Calu3 (cell line): ENCODE measurements at regions not wholly inside any gene's neighbourhood (a gene's known extent, or its start where the extent isn't known, plus 50 kb on each side); places are given as distances from the start of the nearest gene placed in this dataset.

Experiments used
- BruUV-seq: library from RNA; stranded (reverse); fragments of 400-500 nt; replicated peaks from 2 replicates; lab custom pipeline; 2021; lab: Mats Ljungman, UMichigan
- CTCF ChIA-PET: fragments of 300-600 bp; sonication (Branson Sonifier 250); formaldehyde crosslinking; loops from one replicate; lab custom pipeline; 2022; ENCODE audit warnings: antibody characterized with exemption; lab: Charles Lee
- DNase-seq: peaks from one replicate; pipeline ENCODE4 v3.0.0; 2022
- H3K27ac Mint-ChIP-seq: one replicate; pipeline ENCODE4 v1.8.0; 2022; ENCODE audit warnings: mixed read lengths; ENCODE audit not compliant: unreplicated experiment
- H3K27me3 Mint-ChIP-seq: one replicate; pipeline ENCODE4 v1.8.0; 2022; ENCODE audit warnings: mixed read lengths; ENCODE audit not compliant: unreplicated experiment
- H3K36me3 Mint-ChIP-seq: one replicate; pipeline ENCODE4 v1.8.0; 2022; ENCODE audit warnings: mild to moderate bottlenecking, moderate library complexity, mixed read lengths; ENCODE audit not compliant: insufficient read depth, unreplicated experiment
- H3K4me1 Mint-ChIP-seq: one replicate; pipeline ENCODE4 v1.8.0; 2022; ENCODE audit warnings: mild to moderate bottlenecking, low read depth, mixed read lengths; ENCODE audit not compliant: unreplicated experiment
- H3K4me3 Mint-ChIP-seq: one replicate; pipeline ENCODE4 v1.8.0; 2022; ENCODE audit warnings: mild to moderate bottlenecking, low read depth, moderate library complexity, mixed read lengths; ENCODE audit not compliant: unreplicated experiment
- H3K9me3 Mint-ChIP-seq: one replicate; pipeline ENCODE4 v1.8.0; 2022; ENCODE audit warnings: low read depth, mixed read lengths; ENCODE audit not compliant: unreplicated experiment
- CTCF ChIP-seq: fragments of 200-600 bp; IDR thresholded peaks from one replicate; pipeline ENCODE4 v1.8.0; 2022; ENCODE audit warnings: antibody characterized with exemption; ENCODE audit not compliant: unreplicated experiment
- intact Hi-C: fragments of 100-400 bp; cut with micrococcal nuclease; formaldehyde crosslinking; loops from one replicate; pipeline ENCODE4 v1.10.0; 2022; ENCODE audit not compliant: unreplicated experiment

- intact Hi-C loops = no loop called here
- no peaks in the 10 kb centered on the region for H3K36me3 Mint-ChIP-seq
- no peak overlapping the region for H3K4me3 Mint-ChIP-seq
- H3K4me1 Mint-ChIP-seq = no peaks in the 10 kb centered on the region
- TF ChIP-seq CTCF = no peak
- no peak for DNase-seq
- H3K27ac Mint-ChIP-seq = no peak overlapping the region
- no peaks in the 10 kb centered on the region for H3K9me3 Mint-ChIP-seq
- BruUV-seq = no TSS peak
- CTCF ChIA-PET = no interaction called here
- peaks cover 54% of the 10 kb centered on the region for H3K27me3 Mint-ChIP-seq
Measured at GRCh38 chr14:53390008-53390407, 236.9 kb upstream of the DDHD1 start.

- H3K27ac Mint-ChIP-seq = no peak overlapping the region
- intact Hi-C loops = no loop called here
- CTCF ChIA-PET = no interaction called here
- no peak for DNase-seq
- no peaks in the 10 kb centered on the region for H3K36me3 Mint-ChIP-seq
- no peaks in the 10 kb centered on the region for H3K4me1 Mint-ChIP-seq
- no peaks in the 10 kb centered on the region for H3K9me3 Mint-ChIP-seq
- no peak overlapping the region for H3K4me3 Mint-ChIP-seq
- no peak for TF ChIP-seq CTCF
- peaks cover 46% of the 10 kb centered on the region for H3K27me3 Mint-ChIP-seq
- no TSS peak for BruUV-seq
Measured at GRCh38 chr14:53389202-53389601, 236.1 kb upstream of the DDHD1 start.

- no peaks in the 10 kb centered on the region for H3K9me3 Mint-ChIP-seq
- no peaks in the 10 kb centered on the region for H3K4me1 Mint-ChIP-seq
- DNase-seq = no peak
- no peak overlapping the region for H3K4me3 Mint-ChIP-seq
- BruUV-seq = no TSS peak
- no peaks in the 10 kb centered on the region for H3K36me3 Mint-ChIP-seq
- H3K27me3 Mint-ChIP-seq = peaks cover 45% of the 10 kb centered on the region
- intact Hi-C loops = no loop called here
- H3K27ac Mint-ChIP-seq = no peak overlapping the region
- TF ChIP-seq CTCF = no peak
- CTCF ChIA-PET = no interaction called here
Measured at GRCh38 chr14:53386362-53386761, 233.2 kb upstream of the DDHD1 start.

GRCh38 chr14:53384536-53384935 is 231.4 kb upstream of the DDHD1 start:
- H3K27ac Mint-ChIP-seq = no peak overlapping the region
- no peaks in the 10 kb centered on the region for H3K4me1 Mint-ChIP-seq
- peaks cover 32% of the 10 kb centered on the region for H3K27me3 Mint-ChIP-seq
- H3K36me3 Mint-ChIP-seq = no peaks in the 10 kb centered on the region
- no peak for DNase-seq
- CTCF ChIA-PET = no interaction called here
- no peak overlapping the region for H3K4me3 Mint-ChIP-seq
- no peak for TF ChIP-seq CTCF
- no peaks in the 10 kb centered on the region for H3K9me3 Mint-ChIP-seq
- BruUV-seq = no TSS peak
- intact Hi-C loops = no loop called here
